Neuronal stem cell (in vitro differentiated cells): ENCODE measurements at regions not wholly inside any gene's neighbourhood (a gene's known extent, or its start where the extent isn't known, plus 50 kb on each side); places are given as distances from the start of the nearest gene placed in this dataset.
A peak's percentile ranks its signal among the peaks of the same experiment; 100 is the strongest.

ENCODE experiments used
- DNase-seq: peaks from one replicate; pipeline ENCODE4 v3.0.0-alpha.2; 2013; ENCODE audit warnings: low spot score
- H2AFZ ChIP-seq: one replicate; pipeline ENCODE4 v1.6.1; 2013; ENCODE audit warnings: mild to moderate bottlenecking, low read length, inconsistent platforms
- H2AK5ac ChIP-seq: 2 replicates; pipeline ENCODE4 v1.6.1; 2013; ENCODE audit warnings: low read depth, mild to moderate bottlenecking, inconsistent platforms, low read length, moderate library complexity, mixed read lengths
- H2BK120ac ChIP-seq: 2 replicates; pipeline ENCODE4 v1.6.1; 2013; ENCODE audit warnings: low read depth, mild to moderate bottlenecking, inconsistent platforms, low read length, moderate library complexity, mixed read lengths
- H2BK12ac ChIP-seq: one replicate; pipeline ENCODE4 v1.6.1; 2013; ENCODE audit warnings: low read length, inconsistent platforms
- H2BK15ac ChIP-seq: 2 replicates; pipeline ENCODE4 v1.6.1; 2013; ENCODE audit warnings: mild to moderate bottlenecking, low read length, inconsistent platforms, mixed read lengths
- H2BK5ac ChIP-seq: one replicate; pipeline ENCODE4 v1.6.1; 2013; ENCODE audit warnings: inconsistent platforms, mild to moderate bottlenecking, low read length, moderate library complexity
- H3K14ac ChIP-seq: one replicate; pipeline ENCODE4 v1.6.1; 2013; ENCODE audit warnings: low read length, inconsistent platforms
- H3K18ac ChIP-seq: 2 replicates; pipeline ENCODE4 v1.6.1; 2013; ENCODE audit warnings: low read length, inconsistent platforms
- H3K23ac ChIP-seq: 2 replicates; pipeline ENCODE4 v1.6.1; 2013; ENCODE audit warnings: low read depth, mild to moderate bottlenecking, mixed read lengths, low read length, inconsistent platforms; ENCODE audit not compliant: poor library complexity
- H3K27ac ChIP-seq: replicated peaks from 3 replicates; pipeline ENCODE4 v1.5.1; 2013; ENCODE audit warnings: low read length, inconsistent platforms
- H3K27me3 ChIP-seq, 3 experiments: 2 replicates each; pipeline ENCODE4 v1.6.1; 2013; ENCODE audit warnings: low read length in 3 of 3, mild to moderate bottlenecking in 2 of 3, inconsistent platforms in 1 of 3, low read depth in 1 of 3, mixed read lengths in 1 of 3, moderate library complexity in 1 of 3; ENCODE audit not compliant: control insufficient read depth in 3 of 3, insufficient read depth in 3 of 3
- H3K36me3 ChIP-seq, 2 donors: replicated peaks in 1 of 2; 2 replicates each; pipeline ENCODE4 v1.6.1; 2013; ENCODE audit warnings: low read length in 2 of 2; ENCODE audit not compliant: control insufficient read depth in 2 of 2, insufficient read depth in 2 of 2
- H3K4ac ChIP-seq: 2 replicates; pipeline ENCODE4 v1.6.1; 2013; ENCODE audit warnings: inconsistent platforms, mild to moderate bottlenecking, low read length, moderate library complexity
- H3K4me1 ChIP-seq, 2 donors: 1 replicate in 1 of 2; 2 replicates in 1 of 2; pipeline ENCODE4 v1.6.1; 2013; ENCODE audit warnings: low read length in 2 of 2, low read depth in 1 of 2; ENCODE audit not compliant: control insufficient read depth in 2 of 2, insufficient read depth in 1 of 2
- H3K4me2 ChIP-seq: one replicate; pipeline ENCODE4 v1.6.1; 2013; ENCODE audit warnings: mild to moderate bottlenecking, low read length, inconsistent platforms; ENCODE audit not compliant: insufficient read depth, poor library complexity, severe bottlenecking
- H3K4me3 ChIP-seq, 2 donors: 2 replicates each; pipeline ENCODE4 v1.5.1; 2013; ENCODE audit warnings: low read length in 2 of 2, mild to moderate bottlenecking in 2 of 2, inconsistent platforms in 1 of 2, moderate library complexity in 1 of 2
- H3K79me1 ChIP-seq: one replicate; pipeline ENCODE4 v1.6.1; 2013; ENCODE audit warnings: low read depth, mild to moderate bottlenecking, inconsistent platforms, low read length, moderate library complexity
- H3K9ac ChIP-seq: one replicate; pipeline ENCODE4 v1.6.1; 2013; ENCODE audit warnings: mild to moderate bottlenecking, low read depth, low read length, inconsistent platforms; ENCODE audit not compliant: poor library complexity
- H3K9me3 ChIP-seq, 2 donors: replicated peaks in 1 of 2; 2 replicates each; pipeline versions ENCODE3 to v1.6.1; 2013; ENCODE audit warnings: low read length in 2 of 2, mild to moderate bottlenecking in 2 of 2, inconsistent platforms in 1 of 2, low read depth in 1 of 2, mixed read lengths in 1 of 2, moderate library complexity in 1 of 2; ENCODE audit not compliant: control insufficient read depth in 2 of 2, insufficient read depth in 1 of 2
- H4K8ac ChIP-seq: one replicate; pipeline ENCODE4 v1.6.1; 2013; ENCODE audit warnings: low read depth, mild to moderate bottlenecking, inconsistent platforms, low read length, moderate library complexity
- H4K91ac ChIP-seq: one replicate; pipeline ENCODE4 v1.6.1; 2013; ENCODE audit warnings: low read length, low read depth, mild to moderate bottlenecking, inconsistent platforms; ENCODE audit not compliant: poor library complexity
- WGBS, 2 donors: extraction: QIAGEN DNeasy Blood & Tissue Kit; methylation state at CpG; one replicate each; pipeline ENCODE4 v1.1.7; 2013; ENCODE audit warnings: missing lambda C conversion rate in 2 of 2, mixed read lengths in 1 of 2; ENCODE audit not compliant: insufficient read length in 2 of 2, insufficient replicate concordance in 1 of 2; ENCODE audit errors: extremely low coverage in 2 of 2; 5-methylcytosine and 5-hydroxymethylcytosine counted together

DNA sequence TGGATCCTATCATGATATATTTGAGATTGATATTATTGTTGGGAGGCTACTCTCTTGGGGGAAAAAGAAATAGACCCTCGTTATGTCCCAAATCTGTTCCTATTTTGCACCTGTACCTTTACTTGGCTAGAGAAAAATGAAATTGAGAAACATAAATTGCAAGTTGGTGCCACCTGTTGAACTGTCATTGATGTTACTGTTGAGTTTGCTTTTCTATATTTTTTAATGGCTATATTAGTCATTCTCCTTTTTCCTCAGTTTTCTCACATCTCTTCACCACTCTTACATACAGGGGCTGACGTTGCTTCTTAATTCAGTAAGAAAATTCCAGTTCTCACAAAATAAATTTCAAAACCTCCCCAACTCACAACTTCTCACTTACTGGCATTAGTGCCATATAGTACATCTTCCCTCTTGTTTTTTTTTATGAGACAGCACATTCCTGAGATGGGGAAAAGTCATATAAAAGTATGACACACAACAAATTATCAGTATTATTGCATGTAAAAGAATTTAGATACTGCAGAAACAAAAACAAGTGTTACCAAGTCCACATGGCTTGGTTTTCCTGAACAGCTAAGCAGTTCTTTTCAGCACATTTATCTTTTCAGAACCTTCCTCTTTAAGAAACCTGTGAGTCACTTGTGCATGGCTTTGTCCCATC, 348.3 kb upstream of the DSEL start:
- Histone ChIP-seq H3K4me3 (no peak overlapping the region), H4K91ac (no peak overlapping the region), H4K8ac (no peak overlapping the region), H3K4ac (no peak overlapping the region), H3K79me1 (no peaks in the 10 kb centered on the region), H3K18ac (no peak overlapping the region), H2BK12ac (no peak overlapping the region), H2BK5ac (no peak overlapping the region), H3K23ac (no peak overlapping the region), H3K27ac (no peak overlapping the region), H2BK120ac (no peak overlapping the region), H3K4me2 (no peak overlapping the region), H3K4me1 (peaks cover 3 to 16% of the 10 kb centered on the region in 2 donors), H3K9me3 (peaks cover 0 to 4% of the 10 kb centered on the region in 2 donors), H2BK15ac (no peak overlapping the region), H3K36me3 (no peaks in the 10 kb centered on the region), H2AK5ac (no peak overlapping the region), H2AFZ (no peak overlapping the region), H3K27me3 (no peaks in the 10 kb centered on the region), H3K14ac (no peak overlapping the region), H3K9ac (no peak overlapping the region)
- no CpG with 5 or more reads among the region's 2 CpGs for WGBS, 2 donors
- DNase-seq, result no peak

DNA sequence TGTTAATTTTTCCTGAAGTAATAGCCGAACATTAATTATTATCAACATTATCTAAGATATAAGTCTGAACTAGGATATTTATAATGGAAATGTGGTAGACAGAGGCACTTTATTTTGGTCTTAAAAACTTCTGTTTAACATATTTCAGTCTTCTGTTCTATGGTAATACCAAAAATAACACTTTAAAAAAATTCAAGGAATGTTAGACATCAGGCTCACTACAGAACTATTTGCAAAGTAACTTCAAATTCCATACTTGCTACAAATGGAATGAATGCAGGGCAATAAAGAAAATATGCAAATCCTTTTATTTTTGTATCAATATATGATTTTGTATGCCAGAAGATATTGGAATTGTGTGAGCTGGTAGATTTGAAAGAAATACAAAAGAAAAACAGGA, 345.5 kb upstream of the DSEL start:
- no CpG with 5 or more reads among the region's 1 CpG for WGBS, 2 donors
- H3K4me3 ChIP-seq, result no peak overlapping the region
- no peak overlapping the region for H2BK120ac ChIP-seq
- peaks cover 0 to 11% of the 10 kb centered on the region in 2 donors for H3K9me3 ChIP-seq
- H2AK5ac ChIP-seq, result no peak overlapping the region
- no peak overlapping the region for H2AFZ ChIP-seq
- no peak overlapping the region for H3K18ac ChIP-seq
- H3K9ac ChIP-seq, result no peak overlapping the region
- H3K23ac ChIP-seq, result no peak overlapping the region
- no peak overlapping the region for H2BK12ac ChIP-seq
- H4K8ac ChIP-seq, result no peak overlapping the region
- H2BK5ac ChIP-seq, result no peak overlapping the region
- no peak overlapping the region for H3K4me2 ChIP-seq
- H4K91ac ChIP-seq, result no peak overlapping the region
- H3K27ac ChIP-seq, result no peak overlapping the region
- no peaks in the 10 kb centered on the region for H3K79me1 ChIP-seq
- no peaks in the 10 kb centered on the region for H3K27me3 ChIP-seq
- H3K36me3 ChIP-seq, result no peaks in the 10 kb centered on the region
- DNase-seq, result no peak
- no peak overlapping the region for H3K14ac ChIP-seq
- peaks cover 3 to 16% of the 10 kb centered on the region in 2 donors for H3K4me1 ChIP-seq
- H2BK15ac ChIP-seq, result no peak overlapping the region
- no peak overlapping the region for H3K4ac ChIP-seq

DNA sequence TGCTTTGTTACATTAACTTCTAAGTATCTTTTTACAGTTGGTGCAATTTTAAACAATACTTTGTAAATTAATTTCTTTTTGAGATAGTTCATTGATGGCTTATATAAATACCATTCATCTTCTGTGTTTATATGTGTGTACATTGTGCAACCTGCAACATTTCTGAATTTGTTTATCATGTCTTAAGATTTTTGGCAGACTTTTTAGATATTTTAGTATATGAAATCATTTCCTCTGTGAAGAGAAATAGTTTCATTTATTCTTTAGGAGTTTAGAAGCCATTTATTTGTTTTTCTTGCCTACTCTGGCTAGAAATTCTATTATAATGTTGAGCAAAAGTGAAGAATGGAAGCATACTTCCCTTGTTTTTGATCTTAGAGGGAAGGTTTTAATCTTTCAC, 337.8 kb upstream of the DSEL start:
- Histone ChIP-seq H3K9ac (no peak overlapping the region), H3K23ac (no peak overlapping the region), H2AFZ (no peak overlapping the region), H2AK5ac (no peak overlapping the region), H2BK12ac (no peak overlapping the region), H3K27me3 (no peaks in the 10 kb centered on the region), H3K4me2 (no peak overlapping the region), H3K4ac (no peak overlapping the region), H4K8ac (no peak overlapping the region), H2BK120ac (no peak overlapping the region), H3K36me3 (no peaks in the 10 kb centered on the region), H4K91ac (no peak overlapping the region), H3K27ac (no peak overlapping the region), H3K14ac (no peak overlapping the region), H3K4me3 (no peak overlapping the region), H3K4me1 (no peaks in the 10 kb centered on the region), H3K9me3 (peaks cover 0 to 6% of the 10 kb centered on the region in 2 donors), H3K79me1 (no peaks in the 10 kb centered on the region), H3K18ac (no peak overlapping the region), H2BK5ac (no peak overlapping the region), H2BK15ac (no peak overlapping the region)
- DNase-seq, result no peak

DNA sequence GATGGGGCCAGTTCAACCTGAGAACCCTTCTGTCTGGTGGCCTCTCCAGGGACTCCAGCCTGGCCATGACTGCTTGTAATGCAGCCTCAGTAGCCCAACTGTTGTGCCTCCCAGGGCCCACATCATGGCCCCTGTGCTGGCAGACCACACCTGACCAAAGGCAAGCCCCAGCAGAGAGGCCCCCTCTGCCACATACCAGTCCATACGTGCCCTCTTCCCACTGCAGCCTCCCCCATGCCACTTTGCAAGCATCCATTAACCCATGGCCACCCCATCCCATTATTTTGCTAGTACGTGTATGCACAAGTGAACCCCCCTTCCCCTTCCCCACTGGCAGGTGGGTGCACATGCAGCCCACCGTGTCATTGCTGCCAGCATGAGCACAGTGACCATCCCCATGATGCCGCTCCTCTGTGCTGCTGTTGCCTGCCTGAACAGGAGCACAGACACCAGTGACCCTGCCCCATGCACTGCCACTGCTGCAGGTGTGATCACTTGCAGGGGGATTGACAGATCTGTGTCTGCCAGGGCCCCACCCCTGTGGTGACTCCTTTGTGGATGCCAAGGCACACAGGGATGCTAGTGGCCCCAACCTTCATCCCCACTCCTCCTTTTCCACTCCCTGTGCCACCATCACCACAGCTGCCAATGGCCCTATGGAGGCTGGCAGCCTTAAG, 330.0 kb upstream of the DSEL start:
- H3K27ac ChIP-seq, result no peak overlapping the region
- WGBS, 2 donors, result no CpG with 5 or more reads among the region's 4 CpGs

More for the DNA sequence above, 330.0 kb upstream of the DSEL start:
- Histone ChIP-seq H2BK120ac (no peak overlapping the region), H3K27me3 (no peaks in the 10 kb centered on the region), H2AFZ (no peak overlapping the region), H2BK15ac (peak overlapping the region; percentile 17), H3K36me3 (no peaks in the 10 kb centered on the region), H3K23ac (peak overlapping the region; percentile 31), H3K18ac (peak overlapping the region; percentile 83), H3K4me2 (no peak overlapping the region), H3K4me3 (no peak overlapping the region), H2BK12ac (peak overlapping the region; percentile 41), H3K14ac (peak overlapping the region; percentile 56), H4K91ac (peak overlapping the region; percentile 30), H2BK5ac (peak overlapping the region; percentile 90), H3K4ac (no peak overlapping the region), H4K8ac (no peak overlapping the region), H3K9me3 (peaks cover 2 to 9% of the 10 kb centered on the region in 2 donors), H2AK5ac (peak overlapping the region; percentile 97), H3K9ac (no peak overlapping the region), H3K79me1 (peaks cover 2% of the 10 kb centered on the region), H3K4me1 (no peaks in the 10 kb centered on the region)
- DNase-seq, result no peak
